LNCaP clone FGC (cell line): ENCODE measurements at regions not wholly inside any gene's neighbourhood (a gene's known extent, or its start where the extent isn't known, plus 50 kb on each side); places are given as distances from the start of the nearest gene placed in this dataset.

Experiments
- DNase-seq: peaks from one replicate; pipeline ENCODE4 v3.0.0-alpha.2; 2011; ENCODE audit warnings: low read depth
- H3K4me3 ChIP-seq: 2 replicates; pipeline ENCODE4 v1.5.1; 2011; ENCODE audit warnings: mild to moderate bottlenecking, low read depth, low read length, control low read depth
- TF ChIP-seq, protein P1 (sequence below): IDR thresholded peaks from 2 replicates; pipeline ENCODE4 v1.5.1; 2012; ENCODE audit warnings: mild to moderate bottlenecking; ENCODE audit not compliant: control insufficient read depth, insufficient read depth; ENCODE audit errors: extremely low read depth

DNA sequence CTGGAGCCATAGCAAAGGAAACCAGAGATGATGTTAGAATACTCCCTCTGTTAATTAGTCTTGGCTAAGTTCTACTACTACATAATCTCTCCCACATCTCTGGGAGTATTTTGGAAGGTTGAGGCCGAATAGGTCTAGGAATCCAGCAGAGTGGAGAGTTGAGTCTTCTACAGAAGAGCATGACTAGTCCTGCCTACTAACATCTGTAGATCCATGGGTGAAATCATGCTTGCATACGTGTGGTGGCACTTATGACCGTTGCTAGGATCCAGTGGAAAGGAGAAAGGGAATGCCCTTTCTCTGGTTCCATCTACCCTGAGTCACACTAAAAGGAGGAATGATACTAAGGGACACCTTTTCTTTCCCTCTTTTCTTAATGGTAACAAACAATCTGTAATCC, 425.4 kb downstream of the KDM5D start:
- TF ChIP-seq, protein P1, sequence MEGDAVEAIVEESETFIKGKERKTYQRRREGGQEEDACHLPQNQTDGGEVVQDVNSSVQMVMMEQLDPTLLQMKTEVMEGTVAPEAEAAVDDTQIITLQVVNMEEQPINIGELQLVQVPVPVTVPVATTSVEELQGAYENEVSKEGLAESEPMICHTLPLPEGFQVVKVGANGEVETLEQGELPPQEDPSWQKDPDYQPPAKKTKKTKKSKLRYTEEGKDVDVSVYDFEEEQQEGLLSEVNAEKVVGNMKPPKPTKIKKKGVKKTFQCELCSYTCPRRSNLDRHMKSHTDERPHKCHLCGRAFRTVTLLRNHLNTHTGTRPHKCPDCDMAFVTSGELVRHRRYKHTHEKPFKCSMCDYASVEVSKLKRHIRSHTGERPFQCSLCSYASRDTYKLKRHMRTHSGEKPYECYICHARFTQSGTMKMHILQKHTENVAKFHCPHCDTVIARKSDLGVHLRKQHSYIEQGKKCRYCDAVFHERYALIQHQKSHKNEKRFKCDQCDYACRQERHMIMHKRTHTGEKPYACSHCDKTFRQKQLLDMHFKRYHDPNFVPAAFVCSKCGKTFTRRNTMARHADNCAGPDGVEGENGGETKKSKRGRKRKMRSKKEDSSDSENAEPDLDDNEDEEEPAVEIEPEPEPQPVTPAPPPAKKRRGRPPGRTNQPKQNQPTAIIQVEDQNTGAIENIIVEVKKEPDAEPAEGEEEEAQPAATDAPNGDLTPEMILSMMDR = no peak
- H3K4me3 ChIP-seq = no peak overlapping the region

DNA sequence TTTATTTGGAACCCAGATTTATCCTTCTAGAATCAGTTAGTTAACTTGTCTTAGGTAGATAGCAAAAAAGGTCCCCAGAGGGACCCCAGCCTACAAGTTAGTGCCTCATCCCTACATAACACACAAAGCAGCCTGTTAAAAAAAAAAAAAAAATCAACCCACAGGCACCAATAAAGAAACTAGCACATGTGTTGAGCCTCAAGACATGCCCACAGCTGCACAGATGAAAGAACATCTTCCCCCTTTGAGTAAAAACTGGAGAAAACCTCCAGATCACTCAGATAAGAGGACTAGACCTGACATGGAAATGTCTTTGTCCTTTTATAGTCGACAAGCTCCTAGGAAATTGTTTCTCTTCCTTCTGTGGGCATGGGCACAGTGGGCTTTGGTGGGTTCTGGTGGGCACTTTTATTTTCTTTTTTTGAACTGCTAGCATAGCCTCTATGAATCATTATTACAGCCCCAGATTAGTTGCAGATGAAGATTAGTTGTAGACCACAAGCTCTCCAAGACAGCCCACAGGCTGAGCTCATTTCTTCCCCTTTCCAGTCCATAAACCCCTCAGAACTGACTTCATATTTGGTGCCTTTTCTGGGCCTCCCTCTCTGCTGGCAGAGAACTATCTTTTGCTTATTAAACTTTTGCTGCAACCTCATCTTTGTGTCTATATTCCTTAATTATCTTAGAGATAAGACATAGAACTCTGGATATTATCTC, 427.1 kb downstream of the KDM5D start:
- no peak overlapping the region for H3K4me3 ChIP-seq
- TF ChIP-seq, protein P1 = no peak
- DNase-seq = no peak

More for the DNA sequence above, 425.4 kb downstream of the KDM5D start:
- DNase-seq = no peak

DNA sequence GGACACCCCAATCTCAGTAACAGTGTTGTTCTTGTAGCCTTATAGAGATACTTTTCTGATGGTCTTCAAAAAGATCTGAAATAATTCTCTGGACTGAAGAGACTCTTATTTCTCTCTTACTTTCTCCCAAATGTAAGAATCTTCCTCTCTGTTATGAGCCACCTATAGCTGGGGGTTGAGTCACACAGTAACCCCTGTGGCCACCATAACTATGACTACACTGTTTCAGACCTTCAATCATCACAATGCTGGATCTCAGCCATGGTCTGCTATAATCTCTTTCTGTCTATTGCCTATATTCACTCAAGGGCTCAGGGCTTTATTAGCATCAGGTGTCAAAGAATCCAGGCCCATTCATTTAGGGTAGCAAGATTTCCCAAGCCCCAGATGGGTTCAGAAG, 436.9 kb downstream of the KDM5D start:
- TF ChIP-seq, protein P1 = no peak
- DNase-seq = no peak
- H3K4me3 ChIP-seq = no peak overlapping the region

- H3K4me3 ChIP-seq = no peak overlapping the region
- TF ChIP-seq, protein P1 = no peak
- no peak for DNase-seq
These were observed 441.4 kb downstream of the KDM5D start for GRCh38 chrY:19303136-19303535.

- H3K4me3 ChIP-seq = no peak overlapping the region
- no peak for DNase-seq
- TF ChIP-seq, protein P1 = no peak
These were observed 453.6 kb downstream of the KDM5D start for GRCh38 chrY:19290925-19291324.

DNA sequence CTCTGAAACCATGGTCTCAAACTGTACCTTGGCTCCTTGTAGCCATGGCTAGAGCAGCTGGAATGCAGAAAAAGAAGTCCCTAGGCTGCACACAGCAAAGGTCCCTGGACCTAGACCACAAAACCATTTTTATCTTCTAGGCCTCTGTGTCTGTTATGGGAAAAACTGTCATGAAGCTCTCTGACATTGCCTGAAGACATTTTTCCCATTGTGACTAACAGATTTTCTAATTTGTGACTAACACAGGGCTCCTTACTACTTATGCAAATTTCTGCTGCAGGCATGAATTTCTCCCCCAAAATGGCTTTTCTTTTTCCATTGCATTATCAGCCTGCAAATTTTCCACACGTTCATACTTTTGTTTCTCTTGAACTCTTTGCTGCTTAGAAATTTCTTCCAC, 470.4 kb downstream of the KDM5D start:
- DNase-seq = no peak
- TF ChIP-seq, protein P1 = no peak
- no peak overlapping the region for H3K4me3 ChIP-seq

DNA sequence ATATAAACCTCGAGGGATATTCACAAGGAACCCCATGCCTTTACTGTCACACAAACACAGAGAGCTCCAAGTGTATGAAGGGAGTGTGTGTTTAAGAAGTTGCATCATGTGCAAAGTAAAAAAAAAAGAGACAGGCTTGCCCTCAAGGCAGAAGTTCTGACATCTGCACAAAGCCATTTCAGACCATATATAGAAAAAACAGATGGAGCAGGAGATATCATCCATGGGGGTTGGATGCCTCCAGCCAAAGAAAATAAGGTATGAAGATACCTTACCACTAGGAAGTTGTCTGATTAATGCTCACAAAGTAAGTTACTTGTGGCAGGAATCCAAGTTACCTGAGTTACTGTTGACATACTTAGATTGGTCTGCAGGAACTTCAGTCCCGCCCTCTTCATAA, 476.2 kb downstream of the KDM5D start:
- H3K4me3 ChIP-seq = no peak overlapping the region
- DNase-seq = peak; percentile 82

More for the DNA sequence above, 476.2 kb downstream of the KDM5D start:
- TF ChIP-seq, protein P1 = no peak
